Neural cell (in vitro differentiated cells): ENCODE measurements at regions not wholly inside any gene's neighbourhood (a gene's known extent, or its start where the extent isn't known, plus 50 kb on each side); places are given as distances from the start of the nearest gene placed in this dataset.

ENCODE experiments used
- H2AFZ ChIP-seq: fragments of 200-600, 300-800 bp; sonication (generic), shearing (Covaris generic); 2 replicates; pipeline ENCODE4 v1.6.0; 2014; ENCODE audit warnings: low read depth, mild to moderate bottlenecking, antibody characterized with exemption, low read length, moderate library complexity
- H3F3A ChIP-seq: fragments of 200-600 bp; shearing (Covaris generic); 2 replicates; pipeline ENCODE4 v1.6.1; 2016; ENCODE audit warnings: mild to moderate bottlenecking, moderate library complexity, mixed read lengths, antibody characterized with exemption, low read length; ENCODE audit not compliant: insufficient read depth, poor library complexity, severe bottlenecking
- H3K27ac ChIP-seq: fragments of 200-600, 300-800 bp; sonication (generic), shearing (Covaris generic); 2 replicates; pipeline ENCODE4 v1.5.1; 2014; ENCODE audit warnings: mild to moderate bottlenecking, low read length, moderate library complexity
- H3K27me3 ChIP-seq: fragments of 300-800, 200-600 bp; sonication (generic), shearing (Covaris generic); 2 replicates; pipeline ENCODE4 v1.6.0; 2014; ENCODE audit warnings: mild to moderate bottlenecking, low read depth, low read length, moderate library complexity; ENCODE audit not compliant: insufficient read depth
- H3K36me3 ChIP-seq: fragments of 300-800, 200-600 bp; sonication (generic), shearing (Covaris generic); 2 replicates; pipeline ENCODE4 v1.5.1; 2014; ENCODE audit warnings: mild to moderate bottlenecking, antibody characterized with exemption, low read length, moderate library complexity; ENCODE audit not compliant: insufficient read depth
- H3K4me2 ChIP-seq: fragments of 300-800, 200-600 bp; sonication (generic), shearing (Covaris generic); 2 replicates; pipeline ENCODE4 v1.6.0; 2014; ENCODE audit warnings: mild to moderate bottlenecking, low read length
- H3K4me3 ChIP-seq: fragments of 300-800, 200-600 bp; sonication (generic), shearing (Covaris generic); 2 replicates; pipeline ENCODE4 v1.5.1; 2014; ENCODE audit warnings: mild to moderate bottlenecking, low read length, moderate library complexity
- H3K79me2 ChIP-seq: fragments of 200-600 bp; shearing (Covaris generic); replicated peaks from 2 replicates; pipeline ENCODE4 v1.6.0; 2014; ENCODE audit warnings: mild to moderate bottlenecking, low read length, moderate library complexity; ENCODE audit not compliant: insufficient read depth
- H3K9ac ChIP-seq: fragments of 300-800, 200-600 bp; sonication (generic), shearing (Covaris generic); 2 replicates; pipeline ENCODE4 v1.6.1; 2016; ENCODE audit warnings: mild to moderate bottlenecking, low read length, mixed read lengths
- H3K9me2 ChIP-seq: fragments of 200-600 bp; shearing (Covaris generic); 2 replicates; pipeline ENCODE4 v1.6.1; 2016; ENCODE audit warnings: mild to moderate bottlenecking, low read length, mixed read lengths; ENCODE audit not compliant: insufficient read depth
- H3K9me3 ChIP-seq: fragments of 200-600, 300-800 bp; sonication (generic), shearing (Covaris generic); 2 replicates; pipeline ENCODE4 v1.6.1; 2016; ENCODE audit warnings: mild to moderate bottlenecking, mixed run types, low read length, moderate library complexity, mixed read lengths
- H4K20me1 ChIP-seq: fragments of 200-600 bp; shearing (Covaris generic); 2 replicates; pipeline ENCODE4 v1.6.1; 2016; ENCODE audit warnings: mild to moderate bottlenecking, mixed run types; ENCODE audit not compliant: insufficient read depth
- CTCF ChIP-seq: fragments of 450-650 bp; IDR thresholded peaks from 2 replicates; pipeline ENCODE4 v1.5.1; 2014; ENCODE audit warnings: antibody characterized with exemption, mild to moderate bottlenecking, moderate library complexity; ENCODE audit not compliant: poor library complexity, severe bottlenecking
- EP300 ChIP-seq: fragments of 450-650 bp; conservative IDR thresholded peaks from 2 replicates; pipeline ENCODE4 v1.6.1; 2014; ENCODE audit warnings: antibody characterized with exemption, mild to moderate bottlenecking, moderate library complexity; ENCODE audit not compliant: poor library complexity, severe bottlenecking
- EZH2 ChIP-seq: fragments of 200-600, 300-800 bp; shearing (Covaris generic), sonication (generic); IDR thresholded peaks from 2 replicates; pipeline ENCODE4 v1.6.1; 2014; ENCODE audit warnings: antibody characterized with exemption, low read length, borderline replicate concordance, mild to moderate bottlenecking; ENCODE audit not compliant: insufficient read depth, poor library complexity, severe bottlenecking
- MXI1 ChIP-seq: fragments of 450-650 bp; conservative IDR thresholded peaks from 2 replicates; pipeline ENCODE4 v1.6.1; 2014; ENCODE audit warnings: antibody characterized with exemption, mild to moderate bottlenecking; ENCODE audit not compliant: poor library complexity, severe bottlenecking
- POLR2AphosphoS5 ChIP-seq: IDR thresholded peaks from 2 replicates; pipeline ENCODE4 v1.6.1; 2012
- RAD21 ChIP-seq: fragments of 450-650 bp; conservative IDR thresholded peaks from 2 replicates; pipeline ENCODE4 v1.6.1; 2014; ENCODE audit warnings: antibody characterized with exemption, mild to moderate bottlenecking, moderate library complexity
- REST ChIP-seq: IDR thresholded peaks from 2 replicates; pipeline ENCODE4 v1.6.1; 2012; ENCODE audit warnings: borderline replicate concordance
- SMC3 ChIP-seq: fragments of 450-650 bp; conservative IDR thresholded peaks from 2 replicates; pipeline ENCODE4 v1.6.1; 2014; ENCODE audit warnings: antibody characterized with exemption, mild to moderate bottlenecking, moderate library complexity; ENCODE audit not compliant: poor library complexity
- TAF1 ChIP-seq: IDR thresholded peaks from 2 replicates; pipeline ENCODE4 v1.6.1; 2012; ENCODE audit warnings: low read depth

- Histone ChIP-seq H3K27me3 (no peaks in the 10 kb centered on the region), H3K36me3 (no peaks in the 10 kb centered on the region), H2AFZ (no peak overlapping the region), H4K20me1 (no peaks in the 10 kb centered on the region), H3K9me2 (no peaks in the 10 kb centered on the region), H3K4me2 (no peak overlapping the region), H3K27ac (no peak overlapping the region), H3K9ac (no peak overlapping the region), H3K9me3 (no peaks in the 10 kb centered on the region), H3K4me3 (no peak overlapping the region), H3F3A (no peaks in the 10 kb centered on the region), H3K79me2 (peaks cover 5% of the 10 kb centered on the region)
- TF ChIP-seq SMC3 = no peak
- no peak for TF ChIP-seq EP300
- TF ChIP-seq MXI1 = no peak
- no peak for TF ChIP-seq CTCF
- TF ChIP-seq TAF1 = no peak
- TF ChIP-seq POLR2AphosphoS5 = no peak
- TF ChIP-seq REST = no peak
- no peak for TF ChIP-seq RAD21
Measured at GRCh38 chr21:16248705-16249104, 518.9 kb downstream of the USP25 start.

- no peak for TF ChIP-seq EZH2
- no peak for TF ChIP-seq REST
- TF ChIP-seq POLR2AphosphoS5 = no peak
- TF ChIP-seq MXI1 = no peak
- TF ChIP-seq TAF1 = no peak
- no peak overlapping the region for H2AFZ ChIP-seq
- peaks cover 5% of the 10 kb centered on the region for H3K79me2 ChIP-seq
- no peak overlapping the region for H3K27ac ChIP-seq
- H3K9me3 ChIP-seq = no peaks in the 10 kb centered on the region
- no peaks in the 10 kb centered on the region for H4K20me1 ChIP-seq
- H3K36me3 ChIP-seq = no peaks in the 10 kb centered on the region
- no peak overlapping the region for H3K4me3 ChIP-seq
- no peak overlapping the region for H3K9ac ChIP-seq
- no peaks in the 10 kb centered on the region for H3F3A ChIP-seq
- no peaks in the 10 kb centered on the region for H3K9me2 ChIP-seq
- no peaks in the 10 kb centered on the region for H3K27me3 ChIP-seq
- H3K4me2 ChIP-seq = no peak overlapping the region
Measured at GRCh38 chr21:16250273-16250672, 520.5 kb downstream of the USP25 start.
